Endothelial cell of umbilical vein (primary cell): ENCODE measurements at regions not wholly inside any gene's neighbourhood (a gene's known extent, or its start where the extent isn't known, plus 50 kb on each side); places are given as distances from the start of the nearest gene placed in this dataset.

ENCODE experiments used
- BruUV-seq: library from RNA; stranded (reverse); fragments of 400-500 nt; replicated peaks from 2 replicates; lab custom pipeline; 2021; lab: Mats Ljungman, UMichigan
- CTCF ChIA-PET: fragments of 300-600, 350-600 bp; sonication (Branson Sonifier 250); formaldehyde crosslinking; loops from one replicate; lab custom pipeline; 2021; ENCODE audit warnings: antibody characterized with exemption, inconsistent platforms; lab: Charles Lee
- POLR2A ChIA-PET: fragments of 300-600, 350-600 bp; sonication (Branson Sonifier 250); formaldehyde crosslinking; loops from one replicate; lab custom pipeline; 2021; ENCODE audit warnings: antibody characterized with exemption, inconsistent platforms; lab: Charles Lee
- DNase-seq: peaks from one replicate; pipeline ENCODE4 v3.0.0-alpha.2; 2011; ENCODE audit warnings: low read depth, low spot score
- FAIRE-seq: peaks from 2 replicates; lab custom pipeline; 2011; peaks lifted over from hg19 to GRCh38; lab: Jason Lieb, UNC
- H2AFZ ChIP-seq: 2 replicates; pipeline ENCODE4 v1.6.0; 2012; ENCODE audit warnings: low read depth, low read length, control low read depth, inconsistent platforms
- H3K27ac ChIP-seq: 2 replicates; pipeline ENCODE4 v1.5.1; 2011; ENCODE audit warnings: low read depth, mild to moderate bottlenecking, control low read depth, low read length, moderate library complexity; ENCODE audit not compliant: insufficient read depth
- H3K27me3 ChIP-seq, 2 experiments: 2 replicates each; pipeline versions ENCODE4 v1.6.0 to v1.6.1; 2011; ENCODE audit warnings: low read length in 2 of 2, mixed read lengths in 1 of 2; ENCODE audit not compliant: control insufficient read depth in 2 of 2, insufficient read depth in 2 of 2
- H3K36me3 ChIP-seq, 2 experiments: 2 replicates in 1 of 2; 3 replicates in 1 of 2; pipeline ENCODE4 v1.5.1; 2011; ENCODE audit warnings: low read length in 2 of 2, mild to moderate bottlenecking in 1 of 2, moderate library complexity in 1 of 2; ENCODE audit not compliant: control insufficient read depth in 2 of 2, insufficient read depth in 2 of 2; ENCODE audit errors: extremely low read depth in 1 of 2
- H3K4me1 ChIP-seq: 3 replicates; pipeline ENCODE4 v1.5.1; 2011; ENCODE audit warnings: mild to moderate bottlenecking, low read length; ENCODE audit not compliant: control insufficient read depth, insufficient read depth; ENCODE audit errors: extremely low read depth
- H3K4me2 ChIP-seq: 2 replicates; pipeline ENCODE4 v1.6.1; 2011; ENCODE audit warnings: low read length, control low read depth, mixed read lengths; ENCODE audit not compliant: insufficient read depth
- H3K4me3 ChIP-seq, 3 experiments: fragments of 200-600 bp in 1 of 3; sonication (generic), shearing (Covaris generic) in 1 of 3; replicated peaks in 1 of 3; 2 replicates each; pipeline ENCODE4 v1.5.1; 2011 to 2016; ENCODE audit warnings: control low read depth in 3 of 3, low read length in 3 of 3, mild to moderate bottlenecking in 2 of 3, inconsistent platforms in 1 of 3, low read depth in 1 of 3, moderate library complexity in 1 of 3; ENCODE audit not compliant: insufficient read depth in 1 of 3
- H3K79me2 ChIP-seq: 2 replicates; pipeline ENCODE4 v1.6.0; 2012; ENCODE audit warnings: low read length, inconsistent platforms; ENCODE audit not compliant: control insufficient read depth, insufficient read depth
- H3K9ac ChIP-seq: replicated peaks from 2 replicates; pipeline ENCODE3; 2011; ENCODE audit warnings: low read length, control low read depth; ENCODE audit not compliant: insufficient read depth; ENCODE audit errors: extremely low read depth
- H3K9me1 ChIP-seq: replicated peaks from 3 replicates; pipeline ENCODE4 v1.6.0; 2011; ENCODE audit warnings: mild to moderate bottlenecking, low read length; ENCODE audit not compliant: control insufficient read depth, insufficient read depth; ENCODE audit errors: extremely low read depth
- H3K9me3 ChIP-seq: replicated peaks from 2 replicates; pipeline ENCODE4 v1.5.1; 2012; ENCODE audit warnings: low read length, inconsistent platforms; ENCODE audit not compliant: control insufficient read depth, insufficient read depth
- H4K20me1 ChIP-seq: replicated peaks from 2 replicates; pipeline ENCODE3; 2011; ENCODE audit warnings: mild to moderate bottlenecking, low read length; ENCODE audit not compliant: control insufficient read depth, insufficient read depth; ENCODE audit errors: extremely low read depth
- CTCF ChIP-seq, 2 donors: IDR thresholded peaks; 1 replicate in 1 of 2; 2 replicates in 1 of 2; pipeline ENCODE4 v1.5.1; 2011; ENCODE audit warnings: low read length in 2 of 2, mild to moderate bottlenecking in 2 of 2, moderate library complexity in 2 of 2, control low read depth in 1 of 2, inconsistent platforms in 1 of 2, low read depth in 1 of 2; ENCODE audit not compliant: insufficient read depth in 1 of 2; ENCODE audit errors: extremely low read depth in 1 of 2
- EZH2 ChIP-seq: IDR thresholded peaks from 2 replicates; pipeline ENCODE4 v1.6.1; 2012; ENCODE audit warnings: borderline replicate concordance, low read depth, mild to moderate bottlenecking, moderate library complexity, low read length, inconsistent platforms; ENCODE audit not compliant: severe bottlenecking
- FOS ChIP-seq: IDR thresholded peaks from 2 replicates; pipeline ENCODE4 v1.6.1; 2011; ENCODE audit warnings: mild to moderate bottlenecking, low read length, moderate library complexity, borderline replicate concordance; ENCODE audit not compliant: insufficient read depth
- GATA2 ChIP-seq: IDR thresholded peaks from 2 replicates; pipeline ENCODE4 v1.7.0; 2011; ENCODE audit warnings: low read depth, mild to moderate bottlenecking, moderate library complexity, mixed read lengths, low read length; ENCODE audit not compliant: insufficient read length, insufficient read depth
- JUN ChIP-seq: IDR thresholded peaks from 2 replicates; pipeline ENCODE4 v1.6.1; 2011; ENCODE audit warnings: borderline replicate concordance, low read depth; ENCODE audit not compliant: insufficient read length, insufficient read depth
- MYC ChIP-seq: IDR thresholded peaks from one replicate; pipeline ENCODE4 v1.6.1; 2011; ENCODE audit warnings: mild to moderate bottlenecking, low read depth, low read length
- POLR2A ChIP-seq: IDR thresholded peaks from 2 replicates; pipeline ENCODE4 v1.6.1; 2012; ENCODE audit warnings: low read depth, mild to moderate bottlenecking, control low read depth, low read length
- POLR2AphosphoS5 ChIP-seq: IDR thresholded peaks from 2 replicates; pipeline ENCODE4 v1.6.1; 2012; ENCODE audit warnings: low read depth, mild to moderate bottlenecking, control low read depth, low read length, moderate library complexity; ENCODE audit not compliant: insufficient read depth
- dilution Hi-C: fragments of 300-500 bp; cut with MboI; formaldehyde crosslinking; loops from one replicate; pipeline ENCODE4 v1.15.0; 2019; ENCODE audit warnings: low sequenced_read_pairs; ENCODE audit not compliant: extremely low pct_ligation_motif_present
- intact Hi-C: fragments of 100-400 bp; cut with micrococcal nuclease; formaldehyde crosslinking; loops from one replicate; pipeline ENCODE4 v1.10.0; 2022
- TF ChIP-seq, protein P1 (sequence below): IDR thresholded peaks from 2 replicates; pipeline ENCODE4 v1.6.1; 2011; ENCODE audit not compliant: insufficient read depth, insufficient read length

DNA sequence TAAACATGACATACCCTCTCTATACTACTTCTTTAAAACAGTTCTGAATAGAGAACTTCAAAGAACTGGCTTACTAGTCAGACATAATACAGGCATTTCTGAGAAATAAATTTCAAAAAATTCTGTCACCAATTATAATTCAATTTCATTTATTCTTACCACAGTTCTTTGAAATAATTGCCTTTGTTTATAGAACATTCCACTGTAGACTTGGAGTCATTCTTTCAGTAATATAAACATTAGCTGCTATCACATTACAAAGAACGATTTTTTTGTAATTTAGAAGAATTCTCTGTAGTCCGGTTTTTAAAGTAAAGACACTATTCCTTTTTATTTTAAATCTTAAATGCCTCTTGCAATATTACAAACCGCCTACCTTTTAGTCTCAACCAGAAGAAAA is 146.4 kb upstream of the COL11A1 start:
- H3K4me3 ChIP-seq, result no peak overlapping the region
- no peaks in the 10 kb centered on the region for H4K20me1 ChIP-seq
- peaks cover 5% of the 10 kb centered on the region for H3K4me1 ChIP-seq
- FAIRE-seq (no peak), DNase-seq (no peak)
- no peak overlapping the region for H3K27ac ChIP-seq
- H3K4me2 ChIP-seq, result no peak overlapping the region
- no peaks in the 10 kb centered on the region for H3K79me2 ChIP-seq
- dilution Hi-C loops (no loop called here), intact Hi-C loops (loop anchor here (5.0 kb wide), 1 partner anchor 147 kb away; the partner anchor contains the start of gene COL11A1)
- no TSS peak for BruUV-seq
- CTCF ChIA-PET, result no interaction called here
- H3K9me1 ChIP-seq, result no peaks in the 10 kb centered on the region
- H2AFZ ChIP-seq, result no peak overlapping the region
- TF ChIP-seq CTCF (IDR thresholded peaks at IDR 0.05; ENCODE audit: extremely low read depth in 1 of 2, insufficient read depth in 1 of 2, low read depth in 1 of 2, low read length in 2 of 2) (no peak), MYC (no peak), FOS (no peak), POLR2AphosphoS5 (no peak), JUN (no peak), EZH2 (no peak), GATA2 (no peak), POLR2A (no peak)
- TF ChIP-seq, protein P1, sequence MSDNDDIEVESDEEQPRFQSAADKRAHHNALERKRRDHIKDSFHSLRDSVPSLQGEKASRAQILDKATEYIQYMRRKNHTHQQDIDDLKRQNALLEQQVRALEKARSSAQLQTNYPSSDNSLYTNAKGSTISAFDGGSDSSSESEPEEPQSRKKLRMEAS, result no peak
- H3K36me3 ChIP-seq, result no peaks in the 10 kb centered on the region
- H3K9me3 ChIP-seq, result no peaks in the 10 kb centered on the region
- POLR2A ChIA-PET, result no interaction called here
- H3K9ac ChIP-seq, result no peak overlapping the region
- no peaks in the 10 kb centered on the region for H3K27me3 ChIP-seq
